Loucy (cell line): ENCODE measurements at regions not wholly inside any gene's neighbourhood (a gene's known extent, or its start where the extent isn't known, plus 50 kb on each side); places are given as distances from the start of the nearest gene placed in this dataset.

ENCODE experiments used
- EZH2phosphoT487 ChIP-seq: fragments of 200-600 bp; IDR thresholded peaks from 2 replicates; pipeline ENCODE4 v1.6.1; 2018; ENCODE audit warnings: antibody characterized with exemption, mild to moderate bottlenecking, moderate library complexity, borderline replicate concordance
- TF ChIP-seq, protein P1 (sequence below): fragments of 200-600 bp; sonication (generic); conservative IDR thresholded peaks from 2 replicates; pipeline ENCODE4 v1.5.1; 2014; ENCODE audit warnings: mild to moderate bottlenecking, antibody characterized with exemption, low read length

DNA sequence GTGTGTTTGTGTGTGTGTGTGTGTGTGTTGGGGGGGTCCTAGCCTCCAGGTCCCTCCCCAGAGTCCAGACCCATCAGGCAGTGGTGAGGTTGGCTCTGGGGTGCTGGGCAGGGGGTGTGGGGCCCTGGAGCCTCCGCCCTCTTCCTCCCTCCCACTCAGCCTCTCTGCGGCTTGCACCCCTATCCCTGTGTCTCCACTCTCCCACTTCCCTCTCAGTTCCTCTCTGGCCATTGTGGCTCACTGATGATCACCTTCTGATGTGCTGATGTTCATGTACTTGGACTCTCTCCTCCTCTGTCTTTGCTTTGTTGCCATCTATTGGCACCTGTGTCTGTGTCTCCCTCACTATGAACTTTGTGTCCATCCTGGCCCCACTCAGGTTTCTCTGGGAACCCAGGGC is 298.7 kb downstream of the ZEB1 start:
- TF ChIP-seq, protein P1, sequence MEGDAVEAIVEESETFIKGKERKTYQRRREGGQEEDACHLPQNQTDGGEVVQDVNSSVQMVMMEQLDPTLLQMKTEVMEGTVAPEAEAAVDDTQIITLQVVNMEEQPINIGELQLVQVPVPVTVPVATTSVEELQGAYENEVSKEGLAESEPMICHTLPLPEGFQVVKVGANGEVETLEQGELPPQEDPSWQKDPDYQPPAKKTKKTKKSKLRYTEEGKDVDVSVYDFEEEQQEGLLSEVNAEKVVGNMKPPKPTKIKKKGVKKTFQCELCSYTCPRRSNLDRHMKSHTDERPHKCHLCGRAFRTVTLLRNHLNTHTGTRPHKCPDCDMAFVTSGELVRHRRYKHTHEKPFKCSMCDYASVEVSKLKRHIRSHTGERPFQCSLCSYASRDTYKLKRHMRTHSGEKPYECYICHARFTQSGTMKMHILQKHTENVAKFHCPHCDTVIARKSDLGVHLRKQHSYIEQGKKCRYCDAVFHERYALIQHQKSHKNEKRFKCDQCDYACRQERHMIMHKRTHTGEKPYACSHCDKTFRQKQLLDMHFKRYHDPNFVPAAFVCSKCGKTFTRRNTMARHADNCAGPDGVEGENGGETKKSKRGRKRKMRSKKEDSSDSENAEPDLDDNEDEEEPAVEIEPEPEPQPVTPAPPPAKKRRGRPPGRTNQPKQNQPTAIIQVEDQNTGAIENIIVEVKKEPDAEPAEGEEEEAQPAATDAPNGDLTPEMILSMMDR: no peak
- no peak for TF ChIP-seq EZH2phosphoT487
